ENCODE measurements at regions not wholly inside any gene's neighbourhood (a gene's known extent, or its start where the extent isn't known, plus 50 kb on each side); places are given as distances from the start of the nearest gene placed in this dataset.
A peak's percentile ranks its signal among the peaks of the same experiment; 100 is the strongest.

DNA sequence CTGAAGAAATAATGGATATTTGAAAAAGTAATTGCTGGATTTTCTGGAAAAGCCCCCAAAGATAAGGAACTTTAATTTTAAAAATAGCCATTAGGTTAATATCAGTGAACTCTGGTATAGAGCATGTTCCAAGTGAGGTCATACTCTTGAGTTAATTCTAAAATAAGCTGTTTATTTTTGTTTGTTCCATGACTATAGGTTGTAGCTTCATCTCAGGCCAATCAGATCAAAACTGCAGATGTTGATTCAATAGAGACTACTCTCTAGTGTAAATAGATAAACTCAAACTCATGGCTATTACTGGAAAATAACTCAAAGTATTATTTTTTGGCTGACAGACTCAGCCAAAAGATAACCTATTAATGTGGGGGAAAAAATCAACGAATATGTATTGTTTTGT lies 815.1 kb downstream of the DIAPH3 start:
- H3K36me3 ChIP-seq = no peaks in the 10 kb centered on the region

DNA sequence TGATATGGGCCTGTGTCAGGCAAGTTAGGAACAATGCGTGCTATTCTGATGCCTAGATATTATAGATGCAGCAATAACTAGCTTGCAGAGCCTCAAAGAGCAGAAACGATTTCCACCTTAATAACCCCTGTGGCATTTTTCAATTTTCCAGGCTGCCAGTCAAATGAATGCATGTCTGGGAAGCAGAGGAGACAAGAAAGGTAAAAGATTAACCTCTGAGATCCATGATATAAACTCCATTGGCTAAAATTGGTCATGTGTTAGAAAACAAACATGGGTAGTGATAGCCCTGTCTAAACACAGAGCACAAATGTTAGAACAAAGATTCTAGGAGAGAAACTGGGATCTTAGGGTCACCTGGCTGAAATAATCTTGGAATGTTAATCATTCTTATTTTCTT lies 811.1 kb downstream of the DIAPH3 start:
- Histone ChIP-seq H3K27ac (replicated peaks in 1 of 4) (no peak overlapping the region), H3K4me3 (no peak overlapping the region), H3K36me3 (no peaks in the 10 kb centered on the region), H3K9me3 (no peaks in the 10 kb centered on the region), H3K27me3 (no peaks in the 10 kb centered on the region), H3K4me1 (peaks cover 0 to 8% (median 4%) of the 10 kb centered on the region in 4 donors)
- WGBS = 85% methylated on average over 2 of the region's 2 CpGs
- no peak for DNase-seq (ENCODE audit: extremely low spot score)
- intact Hi-C loops (cut with DNase I) = no loop called here
- TF ChIP-seq POLR2A (IDR thresholded peaks at IDR 0.05; ENCODE audit: low read depth) (no peak), EP300 (IDR thresholded peaks at IDR 0.05) (no peak), POLR2AphosphoS5 (IDR thresholded peaks at IDR 0.05) (no peak)
- TF ChIP-seq, protein P1, sequence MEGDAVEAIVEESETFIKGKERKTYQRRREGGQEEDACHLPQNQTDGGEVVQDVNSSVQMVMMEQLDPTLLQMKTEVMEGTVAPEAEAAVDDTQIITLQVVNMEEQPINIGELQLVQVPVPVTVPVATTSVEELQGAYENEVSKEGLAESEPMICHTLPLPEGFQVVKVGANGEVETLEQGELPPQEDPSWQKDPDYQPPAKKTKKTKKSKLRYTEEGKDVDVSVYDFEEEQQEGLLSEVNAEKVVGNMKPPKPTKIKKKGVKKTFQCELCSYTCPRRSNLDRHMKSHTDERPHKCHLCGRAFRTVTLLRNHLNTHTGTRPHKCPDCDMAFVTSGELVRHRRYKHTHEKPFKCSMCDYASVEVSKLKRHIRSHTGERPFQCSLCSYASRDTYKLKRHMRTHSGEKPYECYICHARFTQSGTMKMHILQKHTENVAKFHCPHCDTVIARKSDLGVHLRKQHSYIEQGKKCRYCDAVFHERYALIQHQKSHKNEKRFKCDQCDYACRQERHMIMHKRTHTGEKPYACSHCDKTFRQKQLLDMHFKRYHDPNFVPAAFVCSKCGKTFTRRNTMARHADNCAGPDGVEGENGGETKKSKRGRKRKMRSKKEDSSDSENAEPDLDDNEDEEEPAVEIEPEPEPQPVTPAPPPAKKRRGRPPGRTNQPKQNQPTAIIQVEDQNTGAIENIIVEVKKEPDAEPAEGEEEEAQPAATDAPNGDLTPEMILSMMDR (IDR thresholded peaks at IDR 0.05) = no peak

More for the DNA sequence above, 815.1 kb downstream of the DIAPH3 start:
- H3K9me3 ChIP-seq = no peaks in the 10 kb centered on the region
- H3K27me3 ChIP-seq = no peaks in the 10 kb centered on the region
- no peak overlapping the region for H3K4me3 ChIP-seq
- H3K4me1 ChIP-seq = peaks cover 7 to 13% (median 8%) of the 10 kb centered on the region in 4 donors
- 77% methylated on average over 1 of the region's 1 CpG for WGBS
- TF ChIP-seq EP300 (IDR thresholded peaks at IDR 0.05) (no peak), POLR2AphosphoS5 (IDR thresholded peaks at IDR 0.05) (no peak), POLR2A (IDR thresholded peaks at IDR 0.05; ENCODE audit: low read depth) (no peak)
- TF ChIP-seq, protein P1 (IDR thresholded peaks at IDR 0.05) = no peak
- DNase-seq (ENCODE audit: extremely low spot score) = no peak
- intact Hi-C loops (cut with DNase I) = no loop called here
- H3K27ac ChIP-seq (replicated peaks in 1 of 4) = no peak overlapping the region

DNA sequence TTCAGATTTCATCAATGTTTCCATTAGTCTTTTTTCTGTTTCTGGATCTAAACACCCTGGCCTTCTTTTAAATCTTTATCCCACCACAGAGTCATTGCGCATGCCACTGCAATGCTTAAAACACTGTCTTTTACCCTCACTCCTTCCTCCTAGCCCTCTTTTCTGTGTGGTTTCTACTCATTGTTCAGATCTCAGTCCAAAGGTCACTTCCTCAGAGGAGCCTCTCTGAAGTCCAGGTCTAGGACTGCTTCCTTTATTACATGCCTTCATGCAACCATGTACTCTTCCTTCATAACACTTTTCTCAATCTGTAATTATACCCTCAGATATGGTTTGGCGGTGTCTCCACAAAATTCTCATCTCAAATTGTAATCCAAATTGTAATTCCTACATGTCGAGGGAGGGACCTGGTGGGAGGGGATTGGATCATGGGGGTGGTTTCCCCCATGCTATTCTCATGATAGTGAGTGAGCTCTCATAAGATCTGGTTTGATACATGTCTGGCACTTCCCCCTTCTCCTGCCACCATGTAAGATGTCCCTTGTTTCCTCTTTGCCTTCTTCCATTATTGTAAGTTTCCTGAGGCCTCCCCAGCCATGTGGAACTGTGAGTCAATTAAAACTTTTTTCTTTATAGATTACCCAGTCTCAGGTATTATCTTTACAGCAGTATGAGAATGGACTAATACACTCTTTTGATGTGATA lies 808.9 kb downstream of the DIAPH3 start:
- Histone ChIP-seq H3K4me3 (no peak overlapping the region), H3K27me3 (no peaks in the 10 kb centered on the region), H3K36me3 (no peaks in the 10 kb centered on the region), H3K9me3 (no peaks in the 10 kb centered on the region), H3K4me1 (peaks cover 0 to 13% (median 4%) of the 10 kb centered on the region in 4 donors), H3K27ac (replicated peaks in 1 of 4) (no peak overlapping the region)
- TF ChIP-seq, protein P1 (IDR thresholded peaks at IDR 0.05) = no peak
- TF ChIP-seq EP300 (IDR thresholded peaks at IDR 0.05) (no peak), POLR2A (IDR thresholded peaks at IDR 0.05; ENCODE audit: low read depth) (no peak), POLR2AphosphoS5 (IDR thresholded peaks at IDR 0.05) (no peak)
- DNase-seq (ENCODE audit: extremely low spot score) = no peak
- 96% methylated on average over 3 of the region's 3 CpGs for WGBS
- intact Hi-C loops (cut with DNase I) = no loop called here

DNA sequence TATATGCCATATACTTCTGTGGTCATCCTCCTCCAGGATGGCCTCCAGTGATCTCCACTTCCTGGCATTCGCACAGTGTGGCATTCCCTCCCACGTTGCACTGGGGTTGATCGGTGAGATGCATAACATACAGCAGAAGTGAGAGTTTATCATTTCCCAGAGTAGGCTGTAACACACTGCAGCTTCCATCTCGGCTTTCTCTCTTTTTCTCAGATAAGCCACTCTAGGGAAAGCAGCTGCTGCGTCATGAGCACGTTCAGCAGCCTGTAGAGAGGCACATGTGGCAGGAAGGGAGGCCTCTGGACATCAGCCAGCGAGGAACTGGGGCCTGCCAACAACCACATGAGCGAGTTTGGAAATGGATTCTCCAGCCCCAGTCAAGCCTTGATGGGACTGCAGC lies 807.1 kb downstream of the DIAPH3 start:
- H3K9me3 ChIP-seq = no peaks in the 10 kb centered on the region
- peaks cover 0 to 21% (median 4%) of the 10 kb centered on the region in 4 donors for H3K4me1 ChIP-seq
- no peaks in the 10 kb centered on the region for H3K27me3 ChIP-seq
- H3K4me3 ChIP-seq = no peak overlapping the region
- intact Hi-C loops (cut with DNase I) = no loop called here
- 58% methylated on average over 8 of the region's 8 CpGs for WGBS
- no peak for DNase-seq (ENCODE audit: extremely low spot score)
- no peak for TF ChIP-seq POLR2A (IDR thresholded peaks at IDR 0.05; ENCODE audit: low read depth)
- no peak for TF ChIP-seq EP300 (IDR thresholded peaks at IDR 0.05)
- TF ChIP-seq, protein P1 (IDR thresholded peaks at IDR 0.05) = no peak
- TF ChIP-seq POLR2AphosphoS5 (IDR thresholded peaks at IDR 0.05) = peak in 1 of 2 donors; percentile 48
- H3K27ac ChIP-seq (replicated peaks in 1 of 4) = no peak overlapping the region
- no peaks in the 10 kb centered on the region for H3K36me3 ChIP-seq

DNA sequence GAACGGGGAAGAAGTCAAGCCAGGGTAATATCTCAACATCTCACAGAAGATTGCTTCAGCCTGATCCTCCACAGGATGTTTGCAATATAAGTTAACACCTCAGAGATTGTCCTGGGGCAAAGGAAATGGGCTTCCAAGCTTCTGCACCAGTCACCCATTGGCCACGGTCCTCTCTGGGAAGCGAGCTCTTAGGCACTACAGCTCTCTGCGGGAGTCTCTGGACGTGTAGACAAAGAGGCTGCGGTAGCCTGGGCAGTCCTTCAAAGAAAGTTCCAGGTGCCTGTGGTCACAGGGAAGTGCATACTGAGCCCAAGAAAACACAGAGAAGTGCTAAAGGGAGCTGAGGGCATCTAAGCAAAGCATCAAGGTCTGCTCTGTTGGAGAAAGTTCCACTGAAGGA lies 805.7 kb downstream of the DIAPH3 start:
- H3K4me3 ChIP-seq = no peak overlapping the region
- TF ChIP-seq EP300 (IDR thresholded peaks at IDR 0.05) (no peak), POLR2A (IDR thresholded peaks at IDR 0.05; ENCODE audit: low read depth) (no peak), POLR2AphosphoS5 (IDR thresholded peaks at IDR 0.05) (no peak)
- TF ChIP-seq, protein P1 (IDR thresholded peaks at IDR 0.05) = no peak
- no peak overlapping the region for H3K27ac ChIP-seq (replicated peaks in 1 of 4)
- 95% methylated on average over 6 of the region's 6 CpGs for WGBS
- intact Hi-C loops (cut with DNase I) = no loop called here
- peaks cover 0 to 21% (median 4%) of the 10 kb centered on the region in 4 donors for H3K4me1 ChIP-seq
- no peaks in the 10 kb centered on the region for H3K36me3 ChIP-seq
- H3K27me3 ChIP-seq = no peaks in the 10 kb centered on the region
- DNase-seq (ENCODE audit: extremely low spot score) = no peak
- no peaks in the 10 kb centered on the region for H3K9me3 ChIP-seq
